Prostate gland (tissue), 2 donors: ENCODE measurements at regions not wholly inside any gene's neighbourhood (a gene's known extent, or its start where the extent isn't known, plus 50 kb on each side); places are given as distances from the start of the nearest gene placed in this dataset.

Source experiments
- POLR2A ChIP-seq: fragments of 450-650 bp; IDR thresholded peaks from one replicate; pipeline ENCODE4 v1.6.1; 2016; ENCODE audit warnings: antibody characterized with exemption, mild to moderate bottlenecking
- POLR2AphosphoS5 ChIP-seq: sonication (generic); formaldehyde crosslinking; IDR thresholded peaks from one replicate; pipeline ENCODE4 v1.6.1; 2017; ENCODE audit warnings: antibody characterized with exemption
- TF ChIP-seq, protein P1 (sequence below), 4 experiments: fragments of 200-600 bp in 2 of 4; fragments of 450-650 bp in 2 of 4; sonication (generic) in 2 of 4; IDR thresholded peaks; 1 replicate in 3 of 4; 2 replicates in 1 of 4; pipeline ENCODE4 v1.5.1; 2016 to 2019; ENCODE audit warnings: antibody characterized with exemption in 4 of 4, mild to moderate bottlenecking in 2 of 4, moderate library complexity in 2 of 4

DNA sequence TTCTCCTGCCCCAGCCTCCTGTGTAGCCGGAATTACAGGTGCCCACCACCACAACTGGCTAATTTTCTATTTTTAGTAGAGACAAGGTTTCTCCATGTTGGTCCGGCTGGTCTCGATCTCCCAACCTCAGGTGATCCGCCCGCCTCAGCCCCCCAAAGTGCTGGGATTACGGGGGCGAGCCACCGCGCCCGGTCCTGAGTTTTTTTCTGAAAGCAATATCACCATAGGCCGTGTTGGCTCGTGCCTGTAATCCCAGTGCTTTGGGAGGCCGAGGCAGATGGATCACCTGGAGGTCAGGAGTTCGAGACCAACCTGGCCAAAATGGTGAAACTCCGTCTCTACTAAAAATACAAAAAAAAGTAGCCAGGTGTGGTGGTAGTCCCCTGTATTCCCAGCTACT, 136.3 kb upstream of the TECRL start:
- TF ChIP-seq POLR2A = no peak
- TF ChIP-seq, protein P1, sequence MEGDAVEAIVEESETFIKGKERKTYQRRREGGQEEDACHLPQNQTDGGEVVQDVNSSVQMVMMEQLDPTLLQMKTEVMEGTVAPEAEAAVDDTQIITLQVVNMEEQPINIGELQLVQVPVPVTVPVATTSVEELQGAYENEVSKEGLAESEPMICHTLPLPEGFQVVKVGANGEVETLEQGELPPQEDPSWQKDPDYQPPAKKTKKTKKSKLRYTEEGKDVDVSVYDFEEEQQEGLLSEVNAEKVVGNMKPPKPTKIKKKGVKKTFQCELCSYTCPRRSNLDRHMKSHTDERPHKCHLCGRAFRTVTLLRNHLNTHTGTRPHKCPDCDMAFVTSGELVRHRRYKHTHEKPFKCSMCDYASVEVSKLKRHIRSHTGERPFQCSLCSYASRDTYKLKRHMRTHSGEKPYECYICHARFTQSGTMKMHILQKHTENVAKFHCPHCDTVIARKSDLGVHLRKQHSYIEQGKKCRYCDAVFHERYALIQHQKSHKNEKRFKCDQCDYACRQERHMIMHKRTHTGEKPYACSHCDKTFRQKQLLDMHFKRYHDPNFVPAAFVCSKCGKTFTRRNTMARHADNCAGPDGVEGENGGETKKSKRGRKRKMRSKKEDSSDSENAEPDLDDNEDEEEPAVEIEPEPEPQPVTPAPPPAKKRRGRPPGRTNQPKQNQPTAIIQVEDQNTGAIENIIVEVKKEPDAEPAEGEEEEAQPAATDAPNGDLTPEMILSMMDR (IDR thresholded peaks at IDR 0.05) = no peak
- no peak for TF ChIP-seq POLR2AphosphoS5
